ENCODE measurements at regions not wholly inside any gene's neighbourhood (a gene's known extent, or its start where the extent isn't known, plus 50 kb on each side); places are given as distances from the start of the nearest gene placed in this dataset.

DNA sequence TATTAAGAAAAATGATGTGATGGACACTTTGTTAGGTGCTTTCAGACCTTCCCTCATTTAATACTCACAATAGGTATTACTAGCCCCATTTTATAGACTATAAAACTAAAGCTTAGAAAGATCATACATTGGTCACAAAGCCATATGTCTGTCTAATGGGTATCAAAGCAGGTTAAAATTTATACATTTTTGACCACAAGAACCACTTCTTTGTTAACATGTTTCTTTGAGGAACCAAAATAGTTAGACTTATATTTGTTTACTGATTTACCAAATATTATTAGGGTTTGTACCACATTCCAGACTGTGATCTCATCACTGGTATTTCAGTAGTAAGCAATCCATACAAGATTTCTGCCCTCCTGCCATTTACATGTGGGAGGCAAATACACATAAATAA lies 363.3 kb downstream of the NAF1 start:
- no peak overlapping the region for H3K27ac Mint-ChIP-seq
- no peaks in the 10 kb centered on the region for H3K4me1 Mint-ChIP-seq (ENCODE audit: low read depth)
- intact Hi-C loops (cut with micrococcal nuclease) = no loop called here
- CTCF ChIA-PET = no interaction called here
- H3K36me3 Mint-ChIP-seq (ENCODE audit: low read depth) = no peaks in the 10 kb centered on the region
- H3K27me3 Mint-ChIP-seq = no peaks in the 10 kb centered on the region
- ATAC-seq (no peak), DNase-seq (no peak)
- peaks cover 2% of the 10 kb centered on the region for H3K9me3 Mint-ChIP-seq
- H3K4me3 Mint-ChIP-seq = no peak overlapping the region
- TF ChIP-seq, protein P1, sequence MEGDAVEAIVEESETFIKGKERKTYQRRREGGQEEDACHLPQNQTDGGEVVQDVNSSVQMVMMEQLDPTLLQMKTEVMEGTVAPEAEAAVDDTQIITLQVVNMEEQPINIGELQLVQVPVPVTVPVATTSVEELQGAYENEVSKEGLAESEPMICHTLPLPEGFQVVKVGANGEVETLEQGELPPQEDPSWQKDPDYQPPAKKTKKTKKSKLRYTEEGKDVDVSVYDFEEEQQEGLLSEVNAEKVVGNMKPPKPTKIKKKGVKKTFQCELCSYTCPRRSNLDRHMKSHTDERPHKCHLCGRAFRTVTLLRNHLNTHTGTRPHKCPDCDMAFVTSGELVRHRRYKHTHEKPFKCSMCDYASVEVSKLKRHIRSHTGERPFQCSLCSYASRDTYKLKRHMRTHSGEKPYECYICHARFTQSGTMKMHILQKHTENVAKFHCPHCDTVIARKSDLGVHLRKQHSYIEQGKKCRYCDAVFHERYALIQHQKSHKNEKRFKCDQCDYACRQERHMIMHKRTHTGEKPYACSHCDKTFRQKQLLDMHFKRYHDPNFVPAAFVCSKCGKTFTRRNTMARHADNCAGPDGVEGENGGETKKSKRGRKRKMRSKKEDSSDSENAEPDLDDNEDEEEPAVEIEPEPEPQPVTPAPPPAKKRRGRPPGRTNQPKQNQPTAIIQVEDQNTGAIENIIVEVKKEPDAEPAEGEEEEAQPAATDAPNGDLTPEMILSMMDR (IDR thresholded peaks at IDR 0.05) = no peak
- POLR2A ChIA-PET = no interaction called here

- Mint-ChIP-seq H3K4me1 (ENCODE audit: low read depth) (no peaks in the 10 kb centered on the region), H3K27me3 (no peaks in the 10 kb centered on the region), H3K36me3 (ENCODE audit: low read depth) (no peaks in the 10 kb centered on the region), H3K27ac (no peak overlapping the region), H3K9me3 (peaks cover 5% of the 10 kb centered on the region), H3K4me3 (no peak overlapping the region)
- DNase-seq (no peak), ATAC-seq (no peak)
- ChIA-PET POLR2A (no interaction called here), CTCF (no interaction called here)
- TF ChIP-seq, protein P1 (IDR thresholded peaks at IDR 0.05) = no peak
- intact Hi-C loops (cut with micrococcal nuclease) = no loop called here
Observed at GRCh38 chr4:162797108-162797507, 369.6 kb downstream of the NAF1 start.

DNA sequence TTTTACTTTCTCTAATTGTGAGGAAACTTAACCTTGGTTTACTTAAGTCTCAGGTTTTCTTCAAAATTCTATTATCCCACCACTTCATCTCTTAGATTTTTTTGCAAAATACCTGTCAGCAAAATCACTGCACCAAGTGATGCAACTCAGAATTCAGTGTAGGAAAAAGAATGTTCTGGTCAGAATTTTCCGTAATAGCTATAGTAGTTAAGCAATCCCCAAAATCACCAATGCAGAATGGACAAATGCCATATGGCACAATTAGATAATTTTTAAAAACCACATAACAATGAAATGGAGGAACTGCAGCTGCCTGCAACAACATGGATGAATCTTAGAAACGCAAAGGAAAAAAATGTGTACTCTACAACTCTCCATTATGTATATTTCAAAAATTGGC lies 373.1 kb downstream of the NAF1 start:
- intact Hi-C loops (cut with micrococcal nuclease) = no loop called here
- ChIA-PET POLR2A (no interaction called here), CTCF (no interaction called here)
- no peak for ATAC-seq
- DNase-seq = no peak
- Mint-ChIP-seq H3K27me3 (no peaks in the 10 kb centered on the region), H3K9me3 (peaks cover 3% of the 10 kb centered on the region), H3K36me3 (ENCODE audit: low read depth) (no peaks in the 10 kb centered on the region), H3K4me3 (no peak overlapping the region), H3K27ac (no peak overlapping the region), H3K4me1 (ENCODE audit: low read depth) (no peaks in the 10 kb centered on the region)
- TF ChIP-seq, protein P1 (IDR thresholded peaks at IDR 0.05) = no peak

GRCh38 chr4:162793004-162793403 lies 373.7 kb downstream of the NAF1 start:
- intact Hi-C loops (cut with micrococcal nuclease) = no loop called here
- no peak overlapping the region for H3K27ac Mint-ChIP-seq
- no peaks in the 10 kb centered on the region for H3K4me1 Mint-ChIP-seq (ENCODE audit: low read depth)

DNA sequence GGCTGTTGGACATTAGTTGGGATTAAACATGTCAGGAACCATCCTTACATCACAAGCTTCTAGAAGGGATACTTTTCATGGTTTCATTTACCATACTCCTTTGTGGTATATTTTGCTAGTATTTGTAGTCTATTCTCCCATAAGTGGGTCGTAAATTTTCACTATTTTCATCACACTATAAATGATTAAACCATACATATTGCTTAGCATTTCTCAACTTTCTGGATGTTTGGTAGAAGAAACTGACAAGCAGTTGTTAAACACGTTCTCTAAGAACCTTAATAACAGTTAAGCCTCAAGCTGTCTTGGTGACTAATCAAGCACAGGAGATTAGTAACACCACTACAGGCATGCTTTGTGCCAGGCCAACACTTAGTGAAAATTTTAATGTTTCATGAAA lies 375.5 kb downstream of the NAF1 start:
- H3K36me3 Mint-ChIP-seq (ENCODE audit: low read depth) = no peaks in the 10 kb centered on the region
- no peak overlapping the region for H3K4me3 Mint-ChIP-seq
- intact Hi-C loops (cut with micrococcal nuclease) = no loop called here
- DNase-seq = no peak
- no peaks in the 10 kb centered on the region for H3K4me1 Mint-ChIP-seq (ENCODE audit: low read depth)
- peaks cover 3% of the 10 kb centered on the region for H3K9me3 Mint-ChIP-seq
- TF ChIP-seq, protein P1 (IDR thresholded peaks at IDR 0.05) = no peak
- ChIA-PET POLR2A (no interaction called here), CTCF (no interaction called here)
- ATAC-seq = no peak
- H3K27me3 Mint-ChIP-seq = no peaks in the 10 kb centered on the region
- H3K27ac Mint-ChIP-seq = no peak overlapping the region

More at GRCh38 chr4:162793004-162793403, 373.7 kb downstream of the NAF1 start:
- Mint-ChIP-seq H3K4me3 (no peak overlapping the region), H3K27me3 (no peaks in the 10 kb centered on the region), H3K9me3 (peaks cover 3% of the 10 kb centered on the region), H3K36me3 (ENCODE audit: low read depth) (no peaks in the 10 kb centered on the region)
- no peak for ATAC-seq
- POLR2A ChIA-PET = no interaction called here
- TF ChIP-seq, protein P1 (IDR thresholded peaks at IDR 0.05) = no peak
- DNase-seq = no peak
- CTCF ChIA-PET = no interaction called here

Measured in activated CD8-positive, alpha-beta T cell treated with anti-CD3 and anti-CD28 coated beads for 36 hours (primary cell).